ENCODE measurements at regions not wholly inside any gene's neighbourhood (a gene's known extent, or its start where the extent isn't known, plus 50 kb on each side); places are given as distances from the start of the nearest gene placed in this dataset.

DNA sequence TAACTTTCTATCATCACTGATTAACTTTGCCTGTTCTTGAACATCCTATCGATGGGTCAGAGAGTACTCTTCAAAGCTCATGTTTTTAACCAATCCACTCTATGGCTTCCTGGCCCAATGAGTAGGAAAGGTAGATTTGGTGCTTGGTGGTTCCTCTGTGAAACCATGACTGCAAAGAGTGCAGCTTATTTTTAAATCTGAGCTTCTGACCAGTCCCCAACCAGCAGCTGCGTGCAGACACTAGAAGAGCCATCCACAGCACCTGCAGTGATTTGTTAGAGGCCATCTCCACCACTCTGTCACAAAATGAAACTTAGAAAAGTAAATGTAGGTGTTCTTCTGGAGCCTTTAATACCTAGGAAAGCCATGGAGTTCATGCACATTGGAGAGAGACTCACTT lies 107.3 kb upstream of the WWC1 start:
- Histone ChIP-seq H3K9me3 (ENCODE audit: low read depth, low read length) (no peaks in the 10 kb centered on the region), H3K27ac (no peak overlapping the region), H3K4me3 (no peak overlapping the region), H3K9ac (ENCODE audit: insufficient read length) (no peak overlapping the region), H3K36me3 (ENCODE audit: insufficient read depth, low read length) (no peaks in the 10 kb centered on the region)
- TF ChIP-seq POLR2AphosphoS5 (IDR thresholded peaks at IDR 0.05; ENCODE audit: borderline replicate concordance, low read depth, low read length) (no peak), FOXP2 (optimal IDR thresholded peaks at IDR 0.05; ENCODE audit: control extremely low read depth, extremely low read length, insufficient read depth) (no peak), EZH2 (IDR thresholded peaks at IDR 0.05) (no peak)
- DNase-seq (ENCODE audit: low read depth, low spot score) = no peak

DNA sequence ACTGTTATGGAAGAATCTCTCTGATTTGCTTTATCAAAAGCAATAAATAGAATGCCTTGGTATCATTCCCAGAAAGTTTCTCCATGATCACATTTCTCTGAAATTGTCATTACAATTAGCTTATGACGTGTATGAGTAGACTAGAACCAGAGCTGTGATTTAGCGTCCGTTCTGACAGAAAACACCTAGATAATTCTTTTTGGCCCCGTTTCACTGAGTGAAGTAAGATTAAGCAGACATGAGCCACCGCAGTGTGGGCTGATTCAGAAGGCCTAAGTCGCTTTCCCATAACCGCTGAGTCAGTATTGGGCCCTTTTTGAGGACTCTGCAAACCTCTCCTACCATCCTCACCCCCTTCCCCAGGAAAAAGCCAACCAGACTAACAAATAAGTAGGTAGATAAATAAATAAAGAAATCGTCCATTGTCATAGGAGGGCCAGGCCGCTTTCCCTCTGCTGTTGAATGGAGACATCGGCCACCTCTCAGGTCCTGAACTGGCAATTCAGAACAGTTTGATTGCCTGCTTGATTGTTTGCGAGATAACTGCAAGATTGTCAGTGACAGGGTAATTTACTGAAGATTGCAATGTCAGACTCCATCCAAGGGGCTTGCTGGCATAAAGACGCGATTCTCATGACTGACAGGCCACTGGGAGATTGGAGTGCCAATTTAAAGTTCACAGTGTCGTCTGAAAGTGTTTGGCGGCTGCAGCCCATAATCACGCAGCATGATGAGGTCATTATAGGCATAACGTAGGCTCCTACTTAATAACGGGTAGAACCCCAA lies 105.0 kb upstream of the WWC1 start:
- Histone ChIP-seq H3K4me3 (no peak overlapping the region), H3K9ac (ENCODE audit: insufficient read length) (no peak overlapping the region), H3K9me3 (ENCODE audit: low read depth, low read length) (no peaks in the 10 kb centered on the region), H3K36me3 (ENCODE audit: insufficient read depth, low read length) (peaks cover 3% of the 10 kb centered on the region; the same call in 1 of the 2 replicates), H3K27ac (no peak overlapping the region)
- no peak for DNase-seq (ENCODE audit: low read depth, low spot score)
- TF ChIP-seq EZH2 (IDR thresholded peaks at IDR 0.05) (no peak), FOXP2 (optimal IDR thresholded peaks at IDR 0.05; ENCODE audit: control extremely low read depth, extremely low read length, insufficient read depth) (no peak), POLR2AphosphoS5 (IDR thresholded peaks at IDR 0.05; ENCODE audit: borderline replicate concordance, low read depth, low read length) (no peak)

DNA sequence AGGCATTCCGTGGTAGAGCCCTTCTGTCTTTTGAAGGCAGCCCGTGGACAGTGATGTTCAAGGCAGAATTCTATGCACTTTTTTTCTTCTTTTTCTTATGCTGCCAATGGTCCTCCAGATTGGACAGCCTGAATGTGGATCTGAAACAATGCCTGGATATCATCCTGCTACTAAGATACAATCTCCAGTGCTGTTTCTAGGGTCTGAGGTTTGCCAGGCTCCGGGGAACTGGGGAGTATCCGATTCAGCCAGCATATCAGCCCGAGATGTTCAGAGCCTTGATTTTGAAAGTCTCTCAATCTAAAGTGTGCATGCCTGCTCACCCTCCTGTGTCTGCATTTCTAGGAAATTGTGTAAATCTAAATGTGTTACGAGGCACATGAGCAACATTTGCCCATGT lies 103.8 kb upstream of the WWC1 start:
- no peak for DNase-seq (ENCODE audit: low read depth, low spot score)
- no peaks in the 10 kb centered on the region for H3K9me3 ChIP-seq (ENCODE audit: low read depth, low read length)
- no peak overlapping the region for H3K9ac ChIP-seq (ENCODE audit: insufficient read length)
- H3K36me3 ChIP-seq (ENCODE audit: insufficient read depth, low read length) = peaks cover 3% of the 10 kb centered on the region; the same call in 1 of the 2 replicates
- H3K4me3 ChIP-seq = no peak overlapping the region
- H3K27ac ChIP-seq = no peak overlapping the region
- no peak for TF ChIP-seq FOXP2 (optimal IDR thresholded peaks at IDR 0.05; ENCODE audit: control extremely low read depth, extremely low read length, insufficient read depth)
- TF ChIP-seq EZH2 (IDR thresholded peaks at IDR 0.05) = no peak
- TF ChIP-seq POLR2AphosphoS5 (IDR thresholded peaks at IDR 0.05; ENCODE audit: borderline replicate concordance, low read depth, low read length) = no peak

DNA sequence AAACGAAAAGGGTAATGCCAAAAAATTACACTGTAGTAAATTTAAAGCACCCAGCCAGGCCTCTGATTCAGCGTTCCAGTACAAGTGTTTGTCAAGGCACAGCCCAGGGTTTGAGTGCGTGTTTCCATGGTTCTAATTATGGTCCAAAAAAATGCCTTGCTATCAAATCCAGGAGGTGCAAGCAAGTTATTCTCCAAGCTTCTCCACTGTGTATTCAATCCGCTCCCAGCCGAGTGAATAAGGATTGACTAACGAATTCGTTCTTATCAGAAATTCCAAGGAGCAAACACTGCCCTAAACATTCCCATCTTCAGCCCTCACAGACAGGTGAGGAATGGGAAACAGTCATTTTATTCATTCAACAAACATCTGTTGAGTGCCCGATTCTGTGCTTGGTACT lies 103.3 kb upstream of the WWC1 start:
- Histone ChIP-seq H3K4me3 (no peak overlapping the region), H3K9ac (ENCODE audit: insufficient read length) (no peak overlapping the region), H3K27ac (no peak overlapping the region), H3K9me3 (ENCODE audit: low read depth, low read length) (no peaks in the 10 kb centered on the region), H3K36me3 (ENCODE audit: insufficient read depth, low read length) (peaks cover 3% of the 10 kb centered on the region; the same call in 1 of the 2 replicates)
- TF ChIP-seq EZH2 (IDR thresholded peaks at IDR 0.05) = no peak
- no peak for TF ChIP-seq FOXP2 (optimal IDR thresholded peaks at IDR 0.05; ENCODE audit: control extremely low read depth, extremely low read length, insufficient read depth)
- TF ChIP-seq POLR2AphosphoS5 (IDR thresholded peaks at IDR 0.05; ENCODE audit: borderline replicate concordance, low read depth, low read length) = no peak
- DNase-seq (ENCODE audit: low read depth, low spot score) = no peak

DNA sequence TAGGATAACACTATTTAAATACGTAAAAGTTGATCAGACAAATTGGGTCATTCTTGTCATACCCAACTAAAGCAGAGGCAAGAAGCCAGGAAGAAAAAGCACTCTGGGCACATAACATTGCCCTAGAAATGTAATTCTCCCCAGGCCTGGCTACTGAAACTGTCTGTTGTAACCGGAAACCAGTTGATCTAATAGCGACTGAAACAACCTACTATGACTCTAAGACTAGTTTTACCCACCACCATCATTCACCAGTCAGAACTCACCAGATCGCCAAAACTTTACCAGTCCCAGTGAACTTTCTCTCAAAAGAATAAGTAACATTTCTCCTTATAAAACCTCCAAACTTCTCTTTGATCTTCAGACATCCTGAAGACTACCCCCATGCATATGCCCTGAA lies 99.3 kb upstream of the WWC1 start:
- H3K9ac ChIP-seq (ENCODE audit: insufficient read length) = no peak overlapping the region
- H3K4me3 ChIP-seq = no peak overlapping the region
- DNase-seq (ENCODE audit: low read depth, low spot score) = no peak
- no peaks in the 10 kb centered on the region for H3K9me3 ChIP-seq (ENCODE audit: low read depth, low read length)
- peaks cover 3% of the 10 kb centered on the region; the same call in 1 of the 2 replicates for H3K36me3 ChIP-seq (ENCODE audit: insufficient read depth, low read length)
- no peak for TF ChIP-seq EZH2 (IDR thresholded peaks at IDR 0.05)
- no peak for TF ChIP-seq FOXP2 (optimal IDR thresholded peaks at IDR 0.05; ENCODE audit: control extremely low read depth, extremely low read length, insufficient read depth)
- no peak for TF ChIP-seq POLR2AphosphoS5 (IDR thresholded peaks at IDR 0.05; ENCODE audit: borderline replicate concordance, low read depth, low read length)
- no peak overlapping the region for H3K27ac ChIP-seq

DNA sequence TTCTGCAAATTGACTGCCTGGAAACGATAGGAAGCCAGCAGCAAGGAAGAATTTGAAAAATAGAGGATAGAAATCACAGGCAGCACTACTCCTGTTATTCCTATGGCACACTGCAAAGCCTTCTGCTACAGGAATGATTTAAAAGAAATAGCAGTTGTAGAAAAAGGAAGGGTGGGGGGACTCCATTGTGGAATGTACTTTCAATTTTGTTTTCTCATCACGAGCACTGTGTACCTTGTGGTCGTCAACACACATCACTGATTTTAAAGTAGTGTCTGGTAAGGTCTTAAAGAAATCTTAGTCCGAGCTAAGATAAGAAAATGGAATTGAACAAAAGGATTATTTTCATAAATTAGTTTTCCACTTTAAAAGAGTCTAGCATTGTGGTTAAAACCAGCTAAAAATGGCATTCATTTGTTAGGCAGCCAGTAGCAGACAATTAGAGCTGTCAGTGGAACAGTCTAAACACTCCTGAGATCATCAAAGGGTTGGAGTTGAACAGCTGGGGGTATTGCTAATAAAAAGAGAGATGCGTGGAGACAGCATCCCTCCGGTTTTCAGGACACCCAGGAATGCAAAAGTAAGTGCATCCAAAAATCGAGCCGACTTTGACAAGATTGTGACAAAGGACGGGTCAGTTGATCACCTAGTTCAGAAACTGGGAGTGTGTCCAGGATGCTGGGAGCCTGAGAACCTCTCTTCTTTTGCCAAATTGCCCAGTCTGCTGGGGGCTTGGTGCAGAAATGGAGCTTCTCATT lies 97.8 kb upstream of the WWC1 start:
- peaks cover 3% of the 10 kb centered on the region; the same call in 1 of the 2 replicates for H3K36me3 ChIP-seq (ENCODE audit: insufficient read depth, low read length)
- DNase-seq (ENCODE audit: low read depth, low spot score) = no peak
- no peak overlapping the region for H3K4me3 ChIP-seq
- TF ChIP-seq EZH2 (IDR thresholded peaks at IDR 0.05) (no peak), FOXP2 (optimal IDR thresholded peaks at IDR 0.05; ENCODE audit: control extremely low read depth, extremely low read length, insufficient read depth) (no peak), POLR2AphosphoS5 (IDR thresholded peaks at IDR 0.05; ENCODE audit: borderline replicate concordance, low read depth, low read length) (no peak)
- no peaks in the 10 kb centered on the region for H3K9me3 ChIP-seq (ENCODE audit: low read depth, low read length)
- H3K27ac ChIP-seq = no peak overlapping the region
- H3K9ac ChIP-seq (ENCODE audit: insufficient read length) = no peak overlapping the region

DNA sequence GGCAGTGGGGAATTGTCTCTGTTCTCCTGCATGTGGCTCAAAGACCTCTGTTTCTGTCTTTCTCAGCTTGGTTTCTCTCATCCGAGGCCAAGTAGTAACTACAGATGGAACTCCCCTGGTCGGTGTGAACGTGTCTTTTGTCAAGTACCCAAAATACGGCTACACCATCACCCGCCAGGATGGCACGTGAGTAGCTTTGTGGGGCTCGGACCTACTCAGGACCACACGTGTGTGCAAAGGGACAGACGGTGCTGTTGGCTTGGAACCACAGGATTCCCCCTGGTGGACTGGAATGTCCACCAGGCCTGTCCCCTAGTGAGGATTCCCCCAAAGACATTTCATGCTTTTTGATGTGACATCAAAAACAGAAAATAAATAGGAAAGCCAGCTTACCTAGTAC lies 96.3 kb upstream of the WWC1 start:
- TF ChIP-seq POLR2AphosphoS5 (IDR thresholded peaks at IDR 0.05; ENCODE audit: borderline replicate concordance, low read depth, low read length) (no peak), FOXP2 (optimal IDR thresholded peaks at IDR 0.05; ENCODE audit: control extremely low read depth, extremely low read length, insufficient read depth) (no peak), EZH2 (IDR thresholded peaks at IDR 0.05) (no peak)
- Histone ChIP-seq H3K9me3 (ENCODE audit: low read depth, low read length) (no peaks in the 10 kb centered on the region), H3K4me3 (no peak overlapping the region), H3K27ac (no peak overlapping the region), H3K36me3 (ENCODE audit: insufficient read depth, low read length) (peaks cover 10% of the 10 kb centered on the region; the same call in 1 of the 2 replicates), H3K9ac (ENCODE audit: insufficient read length) (no peak overlapping the region)
- no peak for DNase-seq (ENCODE audit: low read depth, low spot score)

DNA sequence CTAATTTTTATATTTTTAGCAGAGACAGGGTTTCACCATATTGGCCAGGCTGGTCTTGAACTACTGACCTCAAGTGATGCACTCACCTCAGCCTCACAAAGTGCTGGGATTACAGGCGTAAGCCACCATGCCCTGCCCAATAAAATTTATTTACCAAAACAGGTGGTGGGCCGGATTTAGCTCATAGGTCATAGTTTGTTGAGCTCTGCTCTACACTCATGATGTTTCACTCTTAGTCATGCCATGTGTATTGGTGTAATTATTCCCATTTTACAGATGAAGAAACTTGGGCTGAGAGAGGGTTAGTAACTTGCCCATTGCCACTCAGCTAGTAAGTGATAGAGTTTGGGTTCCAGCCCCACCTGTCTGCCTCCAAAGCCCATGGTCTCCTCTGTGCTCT lies 93.1 kb upstream of the WWC1 start:
- Histone ChIP-seq H3K9ac (ENCODE audit: insufficient read length) (no peak overlapping the region), H3K9me3 (ENCODE audit: low read depth, low read length) (no peaks in the 10 kb centered on the region), H3K27ac (no peak overlapping the region), H3K4me3 (no peak overlapping the region), H3K36me3 (ENCODE audit: insufficient read depth, low read length) (peaks cover 7% of the 10 kb centered on the region; the same call in 1 of the 2 replicates)
- no peak for DNase-seq (ENCODE audit: low read depth, low spot score)
- no peak for TF ChIP-seq EZH2 (IDR thresholded peaks at IDR 0.05)
- TF ChIP-seq FOXP2 (optimal IDR thresholded peaks at IDR 0.05; ENCODE audit: control extremely low read depth, extremely low read length, insufficient read depth) = no peak
- no peak for TF ChIP-seq POLR2AphosphoS5 (IDR thresholded peaks at IDR 0.05; ENCODE audit: borderline replicate concordance, low read depth, low read length)
